ENCODE measurements at regions not wholly inside any gene's neighbourhood (a gene's known extent, or its start where the extent isn't known, plus 50 kb on each side); places are given as distances from the start of the nearest gene placed in this dataset.
"Not testable (repeated sequence)": the region's sequence is repeated elsewhere in the genome, so short reads cannot be mapped to it uniquely, and the experiment has no call there.

GRCh38 chrX:4622486-4623167 lies 909.2 kb upstream of the PRKX start:
- TF ChIP-seq CTCF (IDR thresholded peaks at IDR 0.05; ENCODE audit: unreplicated experiment) = no peak
- BruUV-seq (replicated peaks) = no TSS peak
- no peak overlapping the region for H3K4me3 Mint-ChIP-seq (ENCODE audit: low read depth, unreplicated experiment)
- no peaks in the 10 kb centered on the region for H3K36me3 Mint-ChIP-seq (ENCODE audit: insufficient read depth, unreplicated experiment)
- CTCF ChIA-PET = no interaction called here
- no peak overlapping the region for H3K27ac Mint-ChIP-seq (ENCODE audit: unreplicated experiment)
- no peak for DNase-seq
- no peaks in the 10 kb centered on the region for H3K9me3 Mint-ChIP-seq (ENCODE audit: low read depth, unreplicated experiment)
- no peaks in the 10 kb centered on the region for H3K4me1 Mint-ChIP-seq (ENCODE audit: low read depth, unreplicated experiment)
- intact Hi-C loops (cut with micrococcal nuclease; ENCODE audit: unreplicated experiment) = no loop called here
- no peaks in the 10 kb centered on the region for H3K27me3 Mint-ChIP-seq (ENCODE audit: unreplicated experiment)

- BruUV-seq (replicated peaks); H3K9me3 Mint-ChIP-seq (ENCODE audit: low read depth, unreplicated experiment); CTCF ChIA-PET; DNase-seq; intact Hi-C loops (cut with micrococcal nuclease; ENCODE audit: unreplicated experiment); H3K27ac Mint-ChIP-seq (ENCODE audit: unreplicated experiment); H3K27me3 Mint-ChIP-seq (ENCODE audit: unreplicated experiment); H3K4me3 Mint-ChIP-seq (ENCODE audit: low read depth, unreplicated experiment); H3K36me3 Mint-ChIP-seq (ENCODE audit: insufficient read depth, unreplicated experiment): not testable (repeated sequence)
- peaks cover 16% of the 10 kb centered on the region for H3K4me1 Mint-ChIP-seq (ENCODE audit: low read depth, unreplicated experiment)
Observed at GRCh38 chrX:4613651-4614050, 900.2 kb upstream of the PRKX start.

- Mint-ChIP-seq H3K27ac (ENCODE audit: unreplicated experiment) (no peak overlapping the region), H3K4me3 (ENCODE audit: low read depth, unreplicated experiment) (no peak overlapping the region), H3K27me3 (ENCODE audit: unreplicated experiment) (no peaks in the 10 kb centered on the region), H3K36me3 (ENCODE audit: insufficient read depth, unreplicated experiment) (no peaks in the 10 kb centered on the region), H3K4me1 (ENCODE audit: low read depth, unreplicated experiment) (no peaks in the 10 kb centered on the region), H3K9me3 (ENCODE audit: low read depth, unreplicated experiment) (no peaks in the 10 kb centered on the region)
- CTCF ChIA-PET = no interaction called here
- intact Hi-C loops (cut with micrococcal nuclease; ENCODE audit: unreplicated experiment) = no loop called here
- no peak for DNase-seq
- no peak for TF ChIP-seq CTCF (IDR thresholded peaks at IDR 0.05; ENCODE audit: unreplicated experiment)
- BruUV-seq (replicated peaks) = no TSS peak
Observed at GRCh38 chrX:4588893-4589292, 875.4 kb upstream of the PRKX start.

DNA sequence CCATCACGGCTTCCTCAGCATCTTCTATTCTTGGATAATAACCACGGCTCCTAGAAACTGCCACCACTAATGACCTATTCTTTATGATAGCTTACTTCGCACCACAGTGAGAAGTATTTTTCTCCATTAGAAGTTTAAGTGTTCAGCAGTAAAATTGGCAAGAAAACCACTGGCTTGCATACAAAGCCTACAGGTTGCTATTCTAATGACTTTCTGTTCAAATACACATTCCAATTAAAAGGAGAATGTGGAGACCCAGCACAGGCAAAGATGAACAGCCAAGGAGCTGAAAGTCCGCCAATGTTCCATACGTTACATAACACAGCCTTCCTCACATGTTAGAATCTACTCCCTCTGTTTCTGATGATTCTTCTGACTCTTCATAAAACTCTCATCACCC lies 875.0 kb upstream of the PRKX start:
- Mint-ChIP-seq H3K4me1 (ENCODE audit: low read depth, unreplicated experiment) (no peaks in the 10 kb centered on the region), H3K36me3 (ENCODE audit: insufficient read depth, unreplicated experiment) (no peaks in the 10 kb centered on the region), H3K27ac (ENCODE audit: unreplicated experiment) (no peak overlapping the region), H3K27me3 (ENCODE audit: unreplicated experiment) (no peaks in the 10 kb centered on the region), H3K9me3 (ENCODE audit: low read depth, unreplicated experiment) (no peaks in the 10 kb centered on the region), H3K4me3 (ENCODE audit: low read depth, unreplicated experiment) (no peak overlapping the region)
- intact Hi-C loops (cut with micrococcal nuclease; ENCODE audit: unreplicated experiment) = no loop called here
- TF ChIP-seq CTCF (IDR thresholded peaks at IDR 0.05; ENCODE audit: unreplicated experiment) = no peak
- CTCF ChIA-PET = no interaction called here
- DNase-seq = no peak
- no TSS peak for BruUV-seq (replicated peaks)

- no TSS peak for BruUV-seq (replicated peaks)
- TF ChIP-seq CTCF (IDR thresholded peaks at IDR 0.05; ENCODE audit: unreplicated experiment) = no peak
- CTCF ChIA-PET = no interaction called here
- no peaks in the 10 kb centered on the region for H3K36me3 Mint-ChIP-seq (ENCODE audit: insufficient read depth, unreplicated experiment)
- H3K4me1 Mint-ChIP-seq (ENCODE audit: low read depth, unreplicated experiment) = no peaks in the 10 kb centered on the region
- no peak overlapping the region for H3K4me3 Mint-ChIP-seq (ENCODE audit: low read depth, unreplicated experiment)
- intact Hi-C loops (cut with micrococcal nuclease; ENCODE audit: unreplicated experiment) = no loop called here
- no peaks in the 10 kb centered on the region for H3K9me3 Mint-ChIP-seq (ENCODE audit: low read depth, unreplicated experiment)
- no peak for DNase-seq
- no peak overlapping the region for H3K27ac Mint-ChIP-seq (ENCODE audit: unreplicated experiment)
- H3K27me3 Mint-ChIP-seq (ENCODE audit: unreplicated experiment) = no peaks in the 10 kb centered on the region
Observed at GRCh38 chrX:4588056-4588455, 874.6 kb upstream of the PRKX start.

Measured in Calu3 (cell line).